Colonic mucosa (tissue), 4 donors: ENCODE measurements at regions not wholly inside any gene's neighbourhood (a gene's known extent, or its start where the extent isn't known, plus 50 kb on each side); places are given as distances from the start of the nearest gene placed in this dataset.

ENCODE experiments used
- DNase-seq: peaks from one replicate; pipeline ENCODE4 v3.0.0-alpha.2; 2020
- H3K27ac ChIP-seq: fragments of 200-600 bp; one replicate; pipeline ENCODE4 v1.8.0; 2021
- H3K27me3 ChIP-seq: fragments of 200-600 bp; one replicate; pipeline ENCODE4 v1.8.0; 2021
- H3K36me3 ChIP-seq: fragments of 200-600 bp; one replicate; pipeline ENCODE4 v1.8.0; 2021
- H3K4me1 ChIP-seq: fragments of 200-600 bp; one replicate; pipeline ENCODE4 v1.8.0; 2021; ENCODE audit warnings: mild to moderate bottlenecking
- H3K4me3 ChIP-seq: fragments of 200-600 bp; one replicate; pipeline ENCODE4 v1.8.0; 2021
- H3K9ac ChIP-seq, 2 donors: one replicate each; pipeline ENCODE4 v1.7.0; 2013; ENCODE audit warnings: control low read depth in 2 of 2, low read depth in 2 of 2, low read length in 2 of 2
- H3K9me3 ChIP-seq: fragments of 200-600 bp; one replicate; pipeline ENCODE4 v1.8.0; 2021
- CTCF ChIP-seq: fragments of 200-600 bp; IDR thresholded peaks from one replicate; pipeline ENCODE4 v1.8.0; 2022; ENCODE audit warnings: antibody characterized with exemption, mild to moderate bottlenecking
- intact Hi-C: fragments of 100-400 bp; cut with DNase I; formaldehyde crosslinking; loops from one replicate; pipeline ENCODE4 v1.14.1; 2022
- donor health status: healthy.
- donor health status: DM: no; HTN: no; CAD: no.
- donor health status: DM: no; HTN: no; CAD: no.

- H3K9me3 ChIP-seq = no peaks in the 10 kb centered on the region
- H3K36me3 ChIP-seq = no peaks in the 10 kb centered on the region
- H3K9ac ChIP-seq = peak overlapping the region; percentile 93 to 95
- H3K4me1 ChIP-seq = peaks cover 8% of the 10 kb centered on the region
- H3K4me3 ChIP-seq = peak overlapping the region; percentile 60
- no peaks in the 10 kb centered on the region for H3K27me3 ChIP-seq
- peak overlapping the region; percentile 95 for H3K27ac ChIP-seq
- intact Hi-C loops = loop anchor here (2.0 to 10.0 kb wide), 2 partner anchors 97 to 115 kb away; partner anchors contain the start of gene SERTAD2
- DNase-seq = peak; percentile 70
- TF ChIP-seq CTCF = no peak
Measured at GRCh38 chr2:64750001-64750816, 96.5 kb upstream of the SERTAD2 start.

DNA sequence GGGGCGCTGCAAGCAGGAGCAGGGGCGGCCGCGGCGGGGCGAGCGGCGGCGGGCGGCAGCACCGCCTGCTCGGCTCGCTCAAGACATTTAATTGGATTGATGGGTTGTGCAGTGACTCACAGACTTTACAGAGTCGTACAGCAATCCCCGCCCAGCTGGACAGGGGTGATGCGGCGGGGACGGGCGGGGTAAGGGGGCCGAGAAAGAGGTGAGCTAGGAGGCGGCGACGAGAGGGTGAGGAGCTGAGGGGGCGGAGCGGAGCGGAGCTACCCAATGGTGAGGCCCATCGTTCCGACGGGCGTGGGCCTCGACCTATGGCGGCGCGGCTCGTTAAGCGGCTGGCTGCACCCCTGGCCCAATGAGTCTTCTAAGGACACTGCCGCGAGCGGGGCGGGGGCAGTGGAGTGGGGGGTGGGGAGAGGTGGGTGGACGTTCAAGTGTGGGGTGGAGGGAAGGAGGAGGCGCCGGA lies 97.1 kb upstream of the SERTAD2 start:
- H3K9me3 ChIP-seq = no peaks in the 10 kb centered on the region
- no peak for TF ChIP-seq CTCF
- H3K27me3 ChIP-seq = no peaks in the 10 kb centered on the region
- H3K27ac ChIP-seq = peak overlapping the region; percentile 95
- peaks cover 8% of the 10 kb centered on the region for H3K4me1 ChIP-seq
- peak overlapping the region; percentile 60 for H3K4me3 ChIP-seq
- no peaks in the 10 kb centered on the region for H3K36me3 ChIP-seq
- H3K9ac ChIP-seq = peak overlapping the region; percentile 93 to 95
- intact Hi-C loops = loop anchor here (2.0 to 10.0 kb wide), 2 partner anchors 98 to 114 kb away; partner anchors contain the start of gene SERTAD2
- DNase-seq = peak; percentile 98

DNA sequence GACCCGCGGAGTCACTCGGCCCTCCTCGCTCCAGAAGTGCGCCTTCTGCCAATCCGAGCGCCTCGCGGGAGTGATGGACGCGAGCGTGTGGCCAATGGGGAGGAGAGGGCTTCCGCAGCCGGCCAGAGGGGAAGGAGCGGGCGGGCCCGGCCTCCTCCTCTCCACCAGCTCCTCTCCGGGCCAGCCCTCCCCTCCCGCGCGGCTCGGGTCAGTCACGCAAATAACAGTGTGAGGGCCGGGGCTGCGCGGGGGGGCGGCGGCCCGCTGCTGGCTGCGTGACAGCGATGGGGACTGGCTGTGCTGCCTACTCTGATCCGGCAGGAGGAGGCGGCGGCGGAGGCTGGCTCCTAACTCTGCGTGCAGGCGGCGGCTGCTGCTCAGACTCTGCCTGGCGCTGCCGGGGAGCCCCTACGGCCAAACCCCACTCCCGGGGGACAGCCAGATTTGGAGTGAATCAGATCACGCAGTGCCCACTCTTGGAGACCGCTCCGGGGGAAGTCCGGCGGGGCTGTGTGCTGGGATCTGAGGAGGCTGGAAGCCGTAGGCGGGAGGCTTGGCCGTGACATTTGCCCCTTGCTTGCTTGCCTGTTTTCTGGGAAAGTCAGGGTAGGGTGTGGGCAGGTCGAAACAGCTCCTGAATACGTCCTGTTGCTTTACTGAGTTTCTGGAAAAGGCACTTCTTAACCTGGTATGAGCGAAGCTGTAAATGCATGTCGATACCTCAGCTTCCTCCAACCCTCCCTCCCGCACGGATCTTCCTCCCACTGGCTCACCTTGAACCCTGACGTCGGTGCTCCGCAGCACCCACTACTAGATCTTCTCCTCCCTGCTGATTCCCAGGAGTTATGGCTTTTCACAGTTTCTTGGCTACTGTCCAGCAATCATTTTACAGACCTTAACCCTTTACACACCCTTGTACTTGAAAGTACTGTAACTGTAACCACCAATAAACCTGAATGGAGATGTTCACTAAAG lies 97.9 kb upstream of the SERTAD2 start:
- peak; percentile 25 for TF ChIP-seq CTCF
- Histone ChIP-seq H3K4me3 (peak overlapping the region; percentile 63), H3K9ac (peak overlapping the region; percentile 77 to 98), H3K4me1 (peaks cover 8% of the 10 kb centered on the region), H3K9me3 (no peaks in the 10 kb centered on the region), H3K27ac (peak overlapping the region; percentile 97), H3K27me3 (no peaks in the 10 kb centered on the region), H3K36me3 (no peaks in the 10 kb centered on the region)
- intact Hi-C loops = loop anchor here (2.0 to 10.0 kb wide), 2 partner anchors 99 to 113 kb away; partner anchors contain the start of gene SERTAD2
- peak; percentile 98 for DNase-seq

DNA sequence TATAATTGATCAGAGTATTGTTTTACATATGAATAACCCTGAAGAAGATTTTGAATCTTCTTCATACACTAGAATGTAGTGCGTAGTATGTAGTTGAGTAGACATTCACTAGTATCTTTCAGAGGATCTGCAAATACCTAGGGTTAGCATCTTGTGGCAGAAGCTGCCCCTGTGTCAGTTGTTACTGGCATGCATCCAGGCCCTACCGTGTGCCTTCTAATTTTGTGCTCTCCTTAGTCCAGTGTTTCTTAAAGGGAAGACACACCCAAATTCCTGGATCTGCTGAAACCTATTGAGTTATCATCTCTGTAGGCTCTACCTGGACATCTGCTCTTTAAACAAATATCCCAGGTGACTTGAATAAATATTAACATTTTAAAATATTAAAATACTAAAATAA lies 99.7 kb upstream of the SERTAD2 start:
- Histone ChIP-seq H3K27me3 (no peaks in the 10 kb centered on the region), H3K9me3 (no peaks in the 10 kb centered on the region), H3K27ac (no peak overlapping the region), H3K9ac (no peak overlapping the region), H3K36me3 (no peaks in the 10 kb centered on the region), H3K4me3 (no peak overlapping the region), H3K4me1 (peaks cover 8% of the 10 kb centered on the region)
- intact Hi-C loops = loop anchor here (10.0 kb wide), 1 partner anchor 111 kb away; no protein-coding TSS in a partner anchor
- no peak for TF ChIP-seq CTCF
- no peak for DNase-seq

DNA sequence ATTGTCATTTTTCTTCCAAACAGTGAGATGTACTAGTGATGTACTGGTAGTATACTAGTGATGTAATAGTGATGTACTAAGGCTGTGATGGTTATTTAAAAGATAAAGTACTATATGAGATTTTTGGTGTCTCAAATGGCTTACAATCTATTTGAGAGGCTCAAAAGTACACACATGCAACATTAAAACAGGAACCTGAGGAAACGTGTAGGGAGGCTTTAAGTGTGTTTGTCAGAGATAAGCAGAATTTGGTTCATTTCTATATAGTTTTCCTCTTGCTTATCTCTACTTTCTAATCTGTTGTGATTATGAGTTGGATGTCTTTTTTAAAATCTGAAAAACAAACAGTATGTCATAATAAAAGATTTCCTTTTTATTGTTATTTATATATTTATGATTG lies 100.9 kb upstream of the SERTAD2 start:
- H3K9ac ChIP-seq = no peak overlapping the region
- intact Hi-C loops = loop anchor here (10.0 kb wide), 1 partner anchor 110 kb away; no protein-coding TSS in a partner anchor

More for the DNA sequence above, 100.9 kb upstream of the SERTAD2 start:
- Histone ChIP-seq H3K4me3 (no peak overlapping the region), H3K9me3 (no peaks in the 10 kb centered on the region), H3K4me1 (peaks cover 7% of the 10 kb centered on the region), H3K27me3 (no peaks in the 10 kb centered on the region), H3K36me3 (no peaks in the 10 kb centered on the region), H3K27ac (no peak overlapping the region)
- TF ChIP-seq CTCF = no peak
- DNase-seq = no peak
